A673 (cell line): ENCODE measurements at regions not wholly inside any gene's neighbourhood (a gene's known extent, or its start where the extent isn't known, plus 50 kb on each side); places are given as distances from the start of the nearest gene placed in this dataset.

ENCODE experiments used
- EZH2 ChIP-seq: fragments of 200-600 bp; sonication (generic); IDR thresholded peaks from 2 replicates; pipeline ENCODE4 v1.6.1; 2017; ENCODE audit warnings: borderline replicate concordance, low read depth, mild to moderate bottlenecking, mixed read lengths, antibody characterized with exemption, low read length; ENCODE audit not compliant: poor library complexity, severe bottlenecking
- TF ChIP-seq, protein P1 (sequence below): fragments of 300-800, 200-600 bp; sonication (generic); conservative IDR thresholded peaks from 2 replicates; pipeline ENCODE4 v1.5.1; 2017; ENCODE audit warnings: low read depth, mild to moderate bottlenecking, antibody characterized with exemption, low read length, moderate library complexity, mixed read lengths

DNA sequence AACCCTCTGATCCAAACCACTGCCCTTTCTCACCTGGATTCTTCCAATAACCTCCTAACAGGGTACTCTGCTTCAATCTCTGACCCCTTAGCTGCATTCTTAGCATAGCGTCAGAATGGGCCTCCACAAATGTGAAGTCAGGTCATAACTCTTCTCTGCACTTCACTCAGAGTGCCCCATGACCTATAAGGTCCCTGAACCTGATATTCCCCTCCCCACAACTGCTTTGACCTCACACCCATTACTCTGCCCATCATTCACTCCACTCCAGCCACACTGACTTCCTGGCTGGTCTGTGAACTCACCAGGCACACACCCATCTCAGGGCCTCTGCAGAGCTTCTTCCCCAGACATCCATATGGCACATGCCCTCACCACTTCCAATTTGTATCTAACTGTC is 141.9 kb downstream of the ZNF281 start:
- TF ChIP-seq, protein P1, sequence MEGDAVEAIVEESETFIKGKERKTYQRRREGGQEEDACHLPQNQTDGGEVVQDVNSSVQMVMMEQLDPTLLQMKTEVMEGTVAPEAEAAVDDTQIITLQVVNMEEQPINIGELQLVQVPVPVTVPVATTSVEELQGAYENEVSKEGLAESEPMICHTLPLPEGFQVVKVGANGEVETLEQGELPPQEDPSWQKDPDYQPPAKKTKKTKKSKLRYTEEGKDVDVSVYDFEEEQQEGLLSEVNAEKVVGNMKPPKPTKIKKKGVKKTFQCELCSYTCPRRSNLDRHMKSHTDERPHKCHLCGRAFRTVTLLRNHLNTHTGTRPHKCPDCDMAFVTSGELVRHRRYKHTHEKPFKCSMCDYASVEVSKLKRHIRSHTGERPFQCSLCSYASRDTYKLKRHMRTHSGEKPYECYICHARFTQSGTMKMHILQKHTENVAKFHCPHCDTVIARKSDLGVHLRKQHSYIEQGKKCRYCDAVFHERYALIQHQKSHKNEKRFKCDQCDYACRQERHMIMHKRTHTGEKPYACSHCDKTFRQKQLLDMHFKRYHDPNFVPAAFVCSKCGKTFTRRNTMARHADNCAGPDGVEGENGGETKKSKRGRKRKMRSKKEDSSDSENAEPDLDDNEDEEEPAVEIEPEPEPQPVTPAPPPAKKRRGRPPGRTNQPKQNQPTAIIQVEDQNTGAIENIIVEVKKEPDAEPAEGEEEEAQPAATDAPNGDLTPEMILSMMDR: no peak
- TF ChIP-seq EZH2: no peak
